Adrenal gland (tissue), 5 donors: ENCODE measurements at regions not wholly inside any gene's neighbourhood (a gene's known extent, or its start where the extent isn't known, plus 50 kb on each side); places are given as distances from the start of the nearest gene placed in this dataset.

ENCODE experiments used
- POLR2A ChIP-seq, 2 donors: fragments of 450-650 bp; IDR thresholded peaks; one replicate each; pipeline ENCODE4 v1.6.1; 2017; ENCODE audit warnings: antibody characterized with exemption in 2 of 2, mild to moderate bottlenecking in 2 of 2, moderate library complexity in 1 of 2
- TF ChIP-seq, protein P1 (sequence below), 6 experiments: fragments of 450-650 bp in 4 of 6; fragments of 200-600 bp in 2 of 6; sonication (generic) in 1 of 6; IDR thresholded peaks; 1 replicate in 5 of 6; 2 replicates in 1 of 6; pipeline versions ENCODE4 v1.5.1 to v1.8.0; 2016 to 2021; ENCODE audit warnings: antibody characterized with exemption in 6 of 6, mild to moderate bottlenecking in 2 of 6, moderate library complexity in 1 of 6
- donor health status: DM: no; HTN: no; CAD: no.

DNA sequence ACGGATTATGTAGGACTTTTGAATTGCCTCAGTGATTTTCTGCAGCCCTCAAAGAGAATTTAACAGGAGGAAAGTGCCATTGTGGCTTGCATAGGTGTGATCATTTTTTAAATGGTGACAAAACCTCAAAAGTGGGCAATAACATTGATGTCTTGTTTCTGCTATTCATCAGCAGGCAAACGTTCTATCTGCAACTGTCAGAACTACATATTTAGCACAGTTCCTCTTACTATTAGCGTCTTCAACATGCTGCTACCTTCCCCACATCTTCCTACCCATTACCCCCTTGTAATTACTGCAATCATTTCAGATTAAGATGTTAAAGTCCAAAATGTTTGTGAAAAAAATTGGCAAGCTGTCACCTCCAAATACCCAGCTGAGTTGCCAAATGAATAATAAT, 254.6 kb downstream of the SMARCA2 start:
- no peak for TF ChIP-seq POLR2A (IDR thresholded peaks at IDR 0.05)
- TF ChIP-seq, protein P1, sequence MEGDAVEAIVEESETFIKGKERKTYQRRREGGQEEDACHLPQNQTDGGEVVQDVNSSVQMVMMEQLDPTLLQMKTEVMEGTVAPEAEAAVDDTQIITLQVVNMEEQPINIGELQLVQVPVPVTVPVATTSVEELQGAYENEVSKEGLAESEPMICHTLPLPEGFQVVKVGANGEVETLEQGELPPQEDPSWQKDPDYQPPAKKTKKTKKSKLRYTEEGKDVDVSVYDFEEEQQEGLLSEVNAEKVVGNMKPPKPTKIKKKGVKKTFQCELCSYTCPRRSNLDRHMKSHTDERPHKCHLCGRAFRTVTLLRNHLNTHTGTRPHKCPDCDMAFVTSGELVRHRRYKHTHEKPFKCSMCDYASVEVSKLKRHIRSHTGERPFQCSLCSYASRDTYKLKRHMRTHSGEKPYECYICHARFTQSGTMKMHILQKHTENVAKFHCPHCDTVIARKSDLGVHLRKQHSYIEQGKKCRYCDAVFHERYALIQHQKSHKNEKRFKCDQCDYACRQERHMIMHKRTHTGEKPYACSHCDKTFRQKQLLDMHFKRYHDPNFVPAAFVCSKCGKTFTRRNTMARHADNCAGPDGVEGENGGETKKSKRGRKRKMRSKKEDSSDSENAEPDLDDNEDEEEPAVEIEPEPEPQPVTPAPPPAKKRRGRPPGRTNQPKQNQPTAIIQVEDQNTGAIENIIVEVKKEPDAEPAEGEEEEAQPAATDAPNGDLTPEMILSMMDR (IDR thresholded peaks at IDR 0.05) = no peak
